ENCODE measurements at regions not wholly inside any gene's neighbourhood (a gene's known extent, or its start where the extent isn't known, plus 50 kb on each side); places are given as distances from the start of the nearest gene placed in this dataset.

DNA sequence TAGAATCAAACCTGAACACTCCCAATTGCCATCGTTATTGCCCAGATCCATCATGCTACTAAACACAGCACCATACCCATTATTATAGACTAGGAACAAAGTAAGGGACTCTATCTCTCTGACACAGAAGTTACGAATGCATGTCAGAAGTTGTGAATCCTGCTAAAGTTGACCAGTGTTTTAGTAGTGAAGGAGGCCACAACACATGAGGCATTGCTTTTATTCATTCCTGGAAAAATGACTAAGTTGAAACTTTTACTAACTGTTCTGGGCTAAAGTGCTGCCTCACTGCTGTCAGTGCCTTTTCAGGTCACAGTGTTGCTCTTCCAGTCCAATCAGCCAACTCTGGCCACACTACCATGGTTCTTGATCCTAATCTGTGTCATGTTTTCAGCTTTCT, 911.1 kb downstream of the TTLL7 start:
- TF ChIP-seq POLR2A (IDR thresholded peaks at IDR 0.05; ENCODE audit: low read depth, low read length) (no peak), POLR2AphosphoS5 (IDR thresholded peaks at IDR 0.05; ENCODE audit: low read depth, low read length) (no peak), TAF1 (IDR thresholded peaks at IDR 0.05; ENCODE audit: borderline replicate concordance, low read depth, low read length) (no peak)
- no peak for FAIRE-seq
- no peak for DNase-seq (ENCODE audit: insufficient read length)

DNA sequence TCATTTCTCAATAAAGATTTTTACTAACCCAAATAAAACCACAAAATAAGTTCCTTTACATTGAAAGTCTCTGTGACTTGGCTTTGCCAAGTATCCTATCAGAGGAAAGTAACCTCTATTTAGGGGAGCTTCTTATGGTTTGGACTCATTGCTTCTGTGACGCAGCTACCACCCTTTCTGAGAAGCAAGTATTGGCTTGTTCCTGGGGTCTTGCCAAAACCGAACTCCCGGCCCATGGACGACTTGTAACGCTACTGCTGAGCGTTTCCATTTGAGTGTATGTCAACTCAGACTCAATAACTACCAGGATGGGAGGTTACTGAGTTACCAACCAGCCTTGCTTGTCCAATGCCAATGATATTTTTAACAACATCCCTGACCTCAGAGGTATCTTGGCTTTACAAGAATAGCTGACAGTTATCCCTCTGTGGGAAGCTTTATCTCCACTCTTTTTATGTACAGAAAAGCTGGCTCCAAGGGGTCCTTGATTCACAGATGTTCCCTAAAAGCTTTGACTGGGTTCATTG, 911.9 kb downstream of the TTLL7 start:
- DNase-seq (ENCODE audit: insufficient read length) (no peak), FAIRE-seq (no peak)
- TF ChIP-seq POLR2AphosphoS5 (IDR thresholded peaks at IDR 0.05; ENCODE audit: low read depth, low read length): no peak
- no peak for TF ChIP-seq POLR2A (IDR thresholded peaks at IDR 0.05; ENCODE audit: low read depth, low read length)
- TF ChIP-seq TAF1 (IDR thresholded peaks at IDR 0.05; ENCODE audit: borderline replicate concordance, low read depth, low read length): no peak

DNA sequence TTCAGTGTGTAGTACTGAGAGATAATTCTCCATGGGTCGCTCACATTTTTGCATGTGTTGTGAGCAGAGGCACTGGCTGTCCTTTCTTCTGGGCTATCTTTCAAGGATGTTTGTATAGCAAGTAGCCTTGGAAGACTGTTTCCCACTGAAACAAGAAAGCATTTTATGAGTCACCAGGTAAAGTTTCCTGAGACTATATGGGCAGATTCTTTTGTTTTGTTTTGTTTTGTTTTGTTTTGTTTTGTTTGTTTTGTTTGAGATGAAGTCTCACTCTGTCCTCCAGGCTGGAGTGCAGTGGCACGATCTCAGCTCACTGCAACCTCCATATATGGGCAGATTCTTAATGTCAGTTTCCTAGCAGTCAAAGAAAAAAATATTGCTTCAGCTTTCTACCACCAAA, 912.6 kb downstream of the TTLL7 start:
- DNase-seq (ENCODE audit: insufficient read length) (no peak), FAIRE-seq (no peak)
- no peak for TF ChIP-seq POLR2A (IDR thresholded peaks at IDR 0.05; ENCODE audit: low read depth, low read length)
- no peak for TF ChIP-seq POLR2AphosphoS5 (IDR thresholded peaks at IDR 0.05; ENCODE audit: low read depth, low read length)
- TF ChIP-seq TAF1 (IDR thresholded peaks at IDR 0.05; ENCODE audit: borderline replicate concordance, low read depth, low read length): no peak

DNA sequence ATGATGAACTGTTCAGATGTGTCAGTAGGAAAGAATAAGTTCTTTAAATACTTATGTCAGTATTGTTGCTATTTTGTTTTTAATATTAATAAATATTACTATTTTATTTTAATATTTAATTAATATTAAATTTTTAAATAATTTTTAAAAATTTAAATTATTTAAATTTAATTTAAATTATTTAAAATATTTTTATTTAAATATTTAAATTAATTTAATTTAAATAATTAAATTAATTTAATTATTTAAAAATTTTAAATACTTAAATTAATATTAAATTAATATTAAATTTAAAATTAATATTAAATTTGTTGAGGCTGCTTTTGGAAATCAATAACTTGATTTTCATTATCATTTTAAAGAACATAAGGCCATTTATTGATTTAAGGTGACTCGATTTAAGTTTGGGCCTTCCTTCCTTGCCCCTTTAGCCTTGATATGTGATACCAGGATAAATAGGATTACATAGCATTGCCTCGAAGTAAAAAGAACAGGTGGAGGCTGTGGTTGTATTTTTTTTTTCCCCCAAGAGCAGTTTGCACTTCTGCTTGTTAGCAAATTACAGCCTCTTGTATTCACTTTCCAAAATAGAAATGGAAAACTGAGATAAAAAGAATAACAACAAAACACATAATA, 915.2 kb downstream of the TTLL7 start:
- TF ChIP-seq TAF1 (IDR thresholded peaks at IDR 0.05; ENCODE audit: borderline replicate concordance, low read depth, low read length): no peak
- no peak for TF ChIP-seq POLR2A (IDR thresholded peaks at IDR 0.05; ENCODE audit: low read depth, low read length)
- TF ChIP-seq POLR2AphosphoS5 (IDR thresholded peaks at IDR 0.05; ENCODE audit: low read depth, low read length): no peak
- DNase-seq (ENCODE audit: insufficient read length) (no peak), FAIRE-seq (no peak)

DNA sequence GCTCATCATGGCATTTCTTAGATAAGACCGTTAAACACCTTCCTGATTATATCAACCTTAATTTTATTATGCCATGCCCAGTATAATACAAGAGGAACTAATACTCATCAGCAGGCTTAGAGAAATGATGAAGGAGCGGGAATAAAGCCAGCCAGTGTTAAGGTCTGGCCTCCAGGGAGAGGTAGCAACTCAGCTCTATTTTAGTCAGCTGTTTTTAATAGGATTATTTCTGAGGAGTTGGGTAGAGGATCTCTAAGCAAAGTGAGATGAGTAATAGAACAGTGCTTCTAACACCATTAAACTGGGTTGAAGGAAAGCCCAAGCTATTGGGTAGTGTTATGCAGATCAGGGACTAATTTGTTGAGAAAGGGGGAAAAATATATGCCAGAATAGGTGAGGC, 921.5 kb downstream of the TTLL7 start:
- FAIRE-seq: no peak
- TF ChIP-seq POLR2AphosphoS5 (IDR thresholded peaks at IDR 0.05; ENCODE audit: low read depth, low read length) (no peak), POLR2A (IDR thresholded peaks at IDR 0.05; ENCODE audit: low read depth, low read length) (no peak), TAF1 (IDR thresholded peaks at IDR 0.05; ENCODE audit: borderline replicate concordance, low read depth, low read length) (no peak)
- no peak for DNase-seq (ENCODE audit: insufficient read length)

DNA sequence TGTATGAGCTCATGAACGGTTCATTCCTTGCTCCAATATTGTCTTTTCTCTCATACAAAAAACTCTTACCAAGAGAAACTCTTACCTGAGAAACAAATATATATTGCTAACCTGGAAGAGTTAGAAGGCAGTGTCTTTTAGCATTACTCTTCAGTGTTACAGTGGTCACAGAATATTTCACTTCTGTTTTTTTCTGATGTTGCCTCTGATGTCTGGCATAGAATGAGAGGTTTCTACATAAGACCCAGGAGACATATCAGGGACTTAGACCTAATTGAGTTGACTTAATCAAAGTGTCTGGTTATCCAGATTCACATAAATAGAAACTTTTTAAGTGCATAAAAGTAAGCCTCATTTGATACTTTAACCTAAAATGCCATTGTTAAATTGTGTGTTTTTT, 923.8 kb downstream of the TTLL7 start:
- no peak for DNase-seq (ENCODE audit: insufficient read length)
- no peak for TF ChIP-seq POLR2A (IDR thresholded peaks at IDR 0.05; ENCODE audit: low read depth, low read length)
- no peak for TF ChIP-seq POLR2AphosphoS5 (IDR thresholded peaks at IDR 0.05; ENCODE audit: low read depth, low read length)
- TF ChIP-seq TAF1 (IDR thresholded peaks at IDR 0.05; ENCODE audit: borderline replicate concordance, low read depth, low read length): no peak
- FAIRE-seq: no peak

DNA sequence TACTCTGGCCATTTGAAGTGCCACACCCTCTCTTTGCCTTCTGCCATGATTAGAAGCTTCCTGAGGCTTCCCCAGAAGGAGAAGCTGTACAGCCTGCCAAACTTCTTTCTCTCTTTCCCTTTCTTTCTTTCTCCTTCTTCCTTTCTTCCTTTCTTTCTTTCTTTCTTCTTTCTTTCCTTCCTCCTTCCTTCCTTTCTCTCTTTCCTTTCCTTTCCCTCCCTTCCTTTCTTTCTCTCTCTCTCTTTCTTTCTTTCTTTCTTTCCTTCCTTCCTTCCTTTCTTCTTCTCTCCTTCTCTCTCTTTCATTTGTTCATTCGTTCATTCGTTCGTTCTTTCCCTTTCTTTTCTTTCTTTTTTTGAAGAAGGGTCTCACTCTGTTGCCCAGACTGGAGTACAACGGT, 931.0 kb downstream of the TTLL7 start:
- no peak for FAIRE-seq
- TF ChIP-seq POLR2AphosphoS5 (IDR thresholded peaks at IDR 0.05; ENCODE audit: low read depth, low read length): no peak
- TF ChIP-seq POLR2A (IDR thresholded peaks at IDR 0.05; ENCODE audit: low read depth, low read length): no peak
- no peak for TF ChIP-seq TAF1 (IDR thresholded peaks at IDR 0.05; ENCODE audit: borderline replicate concordance, low read depth, low read length)
- DNase-seq (ENCODE audit: insufficient read length): no peak

DNA sequence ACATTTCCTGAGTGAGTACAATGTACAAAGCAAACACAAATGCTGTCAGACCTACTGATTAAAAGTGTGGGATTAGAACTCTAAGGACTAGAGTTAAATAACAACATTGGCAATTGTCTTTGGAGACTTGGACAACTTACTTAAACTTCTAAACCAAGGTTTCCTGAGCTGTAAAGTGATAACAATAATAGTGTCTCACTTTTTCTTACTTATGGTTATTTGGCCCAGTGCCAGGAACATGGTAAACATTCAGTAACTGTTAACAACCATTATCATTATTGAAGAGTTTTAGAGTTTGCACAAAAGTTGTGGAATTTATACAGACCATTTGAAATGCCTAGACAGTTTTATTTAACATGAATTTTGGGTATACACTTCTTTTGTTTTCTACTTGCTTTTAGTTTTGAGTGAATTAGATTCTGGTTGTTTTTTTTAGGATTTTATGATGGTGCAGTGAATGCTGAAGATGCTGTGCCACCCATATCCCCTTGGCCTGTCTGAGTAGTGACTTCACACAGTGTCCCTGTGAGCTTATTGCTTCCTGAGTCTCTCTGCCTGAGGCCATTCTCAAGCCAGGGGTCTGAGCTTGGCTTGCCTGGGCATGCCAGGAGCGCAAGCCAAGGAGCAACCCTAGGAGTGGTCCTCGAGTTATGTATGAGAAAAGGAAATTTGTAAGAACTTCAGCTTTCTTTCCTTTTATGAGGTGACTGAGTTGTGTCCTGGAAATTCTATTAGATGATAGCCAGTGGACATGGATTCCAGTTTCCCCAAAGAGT, 932.8 kb downstream of the TTLL7 start:
- no peak for TF ChIP-seq POLR2A (IDR thresholded peaks at IDR 0.05; ENCODE audit: low read depth, low read length)
- TF ChIP-seq POLR2AphosphoS5 (IDR thresholded peaks at IDR 0.05; ENCODE audit: low read depth, low read length): no peak
- no peak for TF ChIP-seq TAF1 (IDR thresholded peaks at IDR 0.05; ENCODE audit: borderline replicate concordance, low read depth, low read length)
- FAIRE-seq: no peak

DNA sequence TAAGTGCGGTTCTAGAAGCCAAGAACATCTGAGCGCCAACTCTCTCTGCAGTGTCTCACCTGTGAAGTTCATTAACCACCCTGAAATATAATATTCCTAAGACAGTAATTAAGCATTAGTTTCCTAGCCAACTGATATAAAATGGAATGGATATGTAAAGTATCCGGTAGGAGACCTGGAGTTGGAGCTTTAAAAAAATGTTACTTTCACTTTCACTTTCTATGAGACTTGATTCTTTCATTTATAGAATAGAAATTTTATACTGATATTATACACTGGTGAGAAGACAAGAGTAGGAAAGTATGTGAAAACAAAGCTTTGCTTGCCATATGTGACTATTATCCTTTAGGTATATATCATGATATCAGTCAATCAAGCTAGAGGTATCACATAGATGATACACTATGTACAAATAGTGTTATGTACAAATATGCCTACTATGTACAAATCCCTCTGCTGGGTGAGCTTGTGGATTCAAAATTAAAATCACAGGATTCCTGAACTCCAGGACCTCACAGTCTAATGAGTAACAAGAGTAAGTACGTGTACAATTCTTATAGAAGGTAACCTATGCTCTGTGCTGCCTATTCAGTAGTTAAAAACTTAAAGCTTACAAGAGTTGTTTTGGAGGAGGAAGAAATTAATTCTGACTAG, 934.2 kb downstream of the TTLL7 start:
- FAIRE-seq: no peak

More for the DNA sequence above, 932.8 kb downstream of the TTLL7 start:
- no peak for DNase-seq (ENCODE audit: insufficient read length)

DNA sequence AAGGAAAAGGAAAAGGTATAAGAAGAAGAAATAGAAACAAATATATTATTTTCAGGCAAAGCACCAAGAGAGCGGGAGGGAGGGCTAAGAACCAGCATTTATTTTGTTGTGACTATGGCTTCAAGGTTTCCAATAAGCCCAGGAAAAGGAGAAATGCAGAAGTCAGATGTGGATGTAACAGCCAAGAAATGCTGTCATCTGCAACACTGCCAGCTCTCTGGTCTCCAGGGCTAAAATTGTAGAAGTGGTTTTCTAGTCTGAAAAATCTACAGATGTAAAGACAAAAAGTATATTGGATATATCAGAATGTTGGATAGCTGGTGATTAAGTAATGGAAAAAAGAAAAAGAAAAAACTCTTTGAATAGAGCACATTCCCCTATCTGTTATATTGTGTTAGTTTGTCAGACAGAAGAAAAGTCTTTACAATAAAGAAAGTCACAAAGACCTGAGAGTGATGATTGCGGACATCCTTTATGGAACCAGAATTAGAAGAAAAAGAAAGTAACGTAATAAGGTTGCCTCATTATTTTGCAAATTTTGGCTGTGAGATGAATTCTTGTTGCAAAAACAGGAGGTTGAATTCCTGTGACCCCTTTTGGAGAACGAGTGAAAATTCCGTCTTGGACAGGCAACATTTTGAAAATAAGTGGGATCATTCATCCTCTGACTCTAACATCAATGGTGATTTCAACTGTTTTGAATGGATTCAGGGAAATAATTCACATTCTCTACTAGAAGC, 938.1 kb downstream of the TTLL7 start:
- DNase-seq (ENCODE audit: insufficient read length) (no peak), FAIRE-seq (no peak)
- TF ChIP-seq POLR2A (IDR thresholded peaks at IDR 0.05; ENCODE audit: low read depth, low read length) (no peak), TAF1 (IDR thresholded peaks at IDR 0.05; ENCODE audit: borderline replicate concordance, low read depth, low read length) (no peak), POLR2AphosphoS5 (IDR thresholded peaks at IDR 0.05; ENCODE audit: low read depth, low read length) (no peak)

More for the DNA sequence above, 934.2 kb downstream of the TTLL7 start:
- no peak for TF ChIP-seq TAF1 (IDR thresholded peaks at IDR 0.05; ENCODE audit: borderline replicate concordance, low read depth, low read length)
- no peak for TF ChIP-seq POLR2AphosphoS5 (IDR thresholded peaks at IDR 0.05; ENCODE audit: low read depth, low read length)
- TF ChIP-seq POLR2A (IDR thresholded peaks at IDR 0.05; ENCODE audit: low read depth, low read length): no peak
- no peak for DNase-seq (ENCODE audit: insufficient read length)

DNA sequence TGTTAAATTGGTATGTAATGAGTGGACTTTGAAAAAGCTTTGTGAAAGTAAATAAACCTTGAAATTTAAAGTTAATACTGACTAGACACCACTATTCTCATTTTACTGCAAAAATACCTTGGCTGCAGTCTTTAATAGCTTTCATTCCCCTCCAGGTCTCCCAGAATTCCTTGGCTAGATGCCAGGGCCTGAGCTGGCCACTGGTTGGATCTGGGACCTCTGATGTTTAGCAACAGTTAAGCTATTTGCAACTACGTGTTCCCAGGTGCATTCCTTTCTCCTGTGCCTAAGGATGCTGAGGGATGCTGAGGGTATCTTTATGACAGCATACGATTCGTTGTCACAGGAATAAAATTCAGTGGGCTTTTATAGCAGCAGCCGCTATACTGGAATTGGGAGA, 938.7 kb downstream of the TTLL7 start:
- no peak for DNase-seq (ENCODE audit: insufficient read length)
- TF ChIP-seq POLR2A (IDR thresholded peaks at IDR 0.05; ENCODE audit: low read depth, low read length) (no peak), TAF1 (IDR thresholded peaks at IDR 0.05; ENCODE audit: borderline replicate concordance, low read depth, low read length) (no peak), POLR2AphosphoS5 (IDR thresholded peaks at IDR 0.05; ENCODE audit: low read depth, low read length) (no peak)
- no peak for FAIRE-seq
